ENCODE measurements at regions not wholly inside any gene's neighbourhood (a gene's known extent, or its start where the extent isn't known, plus 50 kb on each side); places are given as distances from the start of the nearest gene placed in this dataset.

GRCh38 chr2:35417293-35417692 is 938.3 kb upstream of the CRIM1 start:
- no peak overlapping the region for H3K9ac ChIP-seq (replicated peaks in 1 of 4; ENCODE audit: extremely low read depth in 1 of 4, low read depth in 3 of 4, low read length in 3 of 4)
- 36% methylated on average over 1 of the region's 1 CpG; no CpG with 5 or more reads in 1 of the 2 experiments for WGBS, 2 experiments (ENCODE audit: extremely low coverage in 1 of 2, insufficient coverage in 1 of 2, insufficient read length in 1 of 2, insufficient replicate concordance in 2 of 2, low coverage in 1 of 2, low lambda C conversion rate in 2 of 2, missing lambda C conversion rate in 1 of 2)
- H3K18ac ChIP-seq (ENCODE audit: extremely low read depth, low read length), result no peak overlapping the region
- no peaks in the 10 kb centered on the region for H3K79me1 ChIP-seq (ENCODE audit: low read depth, low read length)
- no peaks in the 10 kb centered on the region for H3K36me3 ChIP-seq (ENCODE audit: control insufficient read depth in 2 of 4, insufficient read depth in 4 of 4, low read length in 3 of 4)
- FAIRE-seq (no peak), DNase-seq (ENCODE audit: low read depth in 1 of 2, low spot score in 2 of 2) (no peak)
- H2BK12ac ChIP-seq (ENCODE audit: low read depth, low read length), result no peak overlapping the region
- H2AFZ ChIP-seq (ENCODE audit: low read length), result no peak overlapping the region
- H3K4me3 ChIP-seq (ENCODE audit: extremely low read depth in 1 of 4, insufficient read depth in 2 of 4, low read depth in 3 of 4, low read length in 4 of 4), result no peak overlapping the region
- H4K8ac ChIP-seq (ENCODE audit: extremely low read depth, insufficient read depth, low read length), result no peak overlapping the region
- H3K9me3 ChIP-seq (ENCODE audit: insufficient read depth in 2 of 2, low read depth in 1 of 2, low read length in 1 of 2), result no peaks in the 10 kb centered on the region
- H3K4ac ChIP-seq (replicated peaks; ENCODE audit: insufficient read length, low read depth, low read length), result no peak overlapping the region
- no peak overlapping the region for H2BK120ac ChIP-seq (replicated peaks; ENCODE audit: low read depth, low read length)
- no peaks in the 10 kb centered on the region for H3K27me3 ChIP-seq (replicated peaks in 1 of 4; ENCODE audit: control insufficient read depth in 3 of 4, extremely low read depth in 1 of 4, insufficient read depth in 3 of 4, low read length in 3 of 4)
- no peak overlapping the region for H3K23ac ChIP-seq (ENCODE audit: insufficient read length)
- H3K14ac ChIP-seq (ENCODE audit: insufficient read length), result no peak overlapping the region
- H3K4me2 ChIP-seq (ENCODE audit: insufficient read depth in 1 of 2, low read depth in 2 of 2, low read length in 2 of 2), result no peak overlapping the region
- H4K20me1 ChIP-seq (replicated peaks in 1 of 2; ENCODE audit: control insufficient read depth in 1 of 2, insufficient read depth in 2 of 2, low read length in 2 of 2), result no peaks in the 10 kb centered on the region
- H4K5ac ChIP-seq (ENCODE audit: insufficient read length, low read depth, low read length), result no peak overlapping the region
- ChIA-PET CTCF (ENCODE audit: partially characterized antibody) (interaction anchor here (0.6 kb wide), 1 partner anchor 697 kb away, joined by 4 read pairs; no protein-coding TSS in a partner anchor), POLR2A (ENCODE audit: partially characterized antibody) (no interaction called here)
- no peak overlapping the region for H2BK20ac ChIP-seq (ENCODE audit: low read length)
- H3K4me1 ChIP-seq (replicated peaks in 1 of 4; ENCODE audit: control insufficient read depth in 3 of 4, insufficient read depth in 4 of 4, low read length in 3 of 4), result no peaks in the 10 kb centered on the region
- no peak overlapping the region for H4K91ac ChIP-seq (replicated peaks; ENCODE audit: insufficient read length, low read length)
- H3K23me2 ChIP-seq (ENCODE audit: low read depth, low read length), result no peaks in the 10 kb centered on the region
- no peak overlapping the region for H3K27ac ChIP-seq (ENCODE audit: low read depth, low read length)
- no peaks in the 10 kb centered on the region for H3K79me2 ChIP-seq (ENCODE audit: control insufficient read depth in 1 of 2, insufficient read depth in 2 of 2, low read length in 2 of 2)
- H2AK5ac ChIP-seq (ENCODE audit: low read depth, low read length), result no peak overlapping the region
- no peak overlapping the region for H2BK5ac ChIP-seq (ENCODE audit: low read depth, low read length)
- no peak overlapping the region for H3K56ac ChIP-seq (replicated peaks; ENCODE audit: insufficient read length, low read depth, low read length)
- no peak overlapping the region for H2BK15ac ChIP-seq (ENCODE audit: low read length)
- TF ChIP-seq USF2 (IDR thresholded peaks at IDR 0.05; ENCODE audit: low read length) (no peak), BACH1 (IDR thresholded peaks at IDR 0.05; ENCODE audit: low read length) (no peak), CHD1 (IDR thresholded peaks at IDR 0.05; ENCODE audit: low read depth, low read length) (no peak), BCL11A (IDR thresholded peaks at IDR 0.05; ENCODE audit: low read depth in 2 of 2, low read length in 2 of 2) (no peak), SIRT6 (IDR thresholded peaks at IDR 0.05; ENCODE audit: low read length) (no peak), ASH2L (IDR thresholded peaks at IDR 0.05; ENCODE audit: low read length) (no peak), TCF12 (IDR thresholded peaks at IDR 0.05; ENCODE audit: low read depth, low read length) (no peak), NANOG (IDR thresholded peaks at IDR 0.05; ENCODE audit: insufficient read depth, low read depth, low read length, poor library complexity, severe bottlenecking) (no peak), JUND (IDR thresholded peaks at IDR 0.05; ENCODE audit: low read length) (no peak), MAX (IDR thresholded peaks at IDR 0.05) (no peak)

Measured in H1 (cell line).